ENCODE measurements at regions not wholly inside any gene's neighbourhood (a gene's known extent, or its start where the extent isn't known, plus 50 kb on each side); places are given as distances from the start of the nearest gene placed in this dataset.

DNA sequence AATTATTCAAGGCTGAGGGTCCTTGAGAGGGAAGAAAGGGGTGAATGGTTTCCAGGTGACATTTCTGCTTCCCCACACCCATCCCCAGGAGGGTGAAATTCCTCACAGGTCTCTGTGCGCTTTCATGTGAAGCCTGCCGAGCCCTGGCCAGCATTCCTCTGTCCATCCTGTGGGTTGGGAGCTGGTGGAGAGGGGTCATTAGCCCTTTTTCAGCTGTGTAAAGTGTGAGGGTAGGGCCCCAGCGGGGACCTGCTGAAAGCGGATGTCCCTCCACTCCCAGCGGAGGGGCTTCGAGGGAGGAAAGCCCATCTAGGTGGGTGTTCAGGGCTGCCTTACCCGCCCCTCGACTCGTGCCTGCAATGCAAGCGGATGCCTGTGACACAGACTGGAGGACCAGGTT is 53.3 kb upstream of the DLX4 start:
- H3K27ac ChIP-seq, result no peak overlapping the region
- TF ChIP-seq, protein P1, sequence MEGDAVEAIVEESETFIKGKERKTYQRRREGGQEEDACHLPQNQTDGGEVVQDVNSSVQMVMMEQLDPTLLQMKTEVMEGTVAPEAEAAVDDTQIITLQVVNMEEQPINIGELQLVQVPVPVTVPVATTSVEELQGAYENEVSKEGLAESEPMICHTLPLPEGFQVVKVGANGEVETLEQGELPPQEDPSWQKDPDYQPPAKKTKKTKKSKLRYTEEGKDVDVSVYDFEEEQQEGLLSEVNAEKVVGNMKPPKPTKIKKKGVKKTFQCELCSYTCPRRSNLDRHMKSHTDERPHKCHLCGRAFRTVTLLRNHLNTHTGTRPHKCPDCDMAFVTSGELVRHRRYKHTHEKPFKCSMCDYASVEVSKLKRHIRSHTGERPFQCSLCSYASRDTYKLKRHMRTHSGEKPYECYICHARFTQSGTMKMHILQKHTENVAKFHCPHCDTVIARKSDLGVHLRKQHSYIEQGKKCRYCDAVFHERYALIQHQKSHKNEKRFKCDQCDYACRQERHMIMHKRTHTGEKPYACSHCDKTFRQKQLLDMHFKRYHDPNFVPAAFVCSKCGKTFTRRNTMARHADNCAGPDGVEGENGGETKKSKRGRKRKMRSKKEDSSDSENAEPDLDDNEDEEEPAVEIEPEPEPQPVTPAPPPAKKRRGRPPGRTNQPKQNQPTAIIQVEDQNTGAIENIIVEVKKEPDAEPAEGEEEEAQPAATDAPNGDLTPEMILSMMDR (IDR thresholded peaks at IDR 0.05; ENCODE audit: low read depth, low read length, missing control alignments), result no peak

DNA sequence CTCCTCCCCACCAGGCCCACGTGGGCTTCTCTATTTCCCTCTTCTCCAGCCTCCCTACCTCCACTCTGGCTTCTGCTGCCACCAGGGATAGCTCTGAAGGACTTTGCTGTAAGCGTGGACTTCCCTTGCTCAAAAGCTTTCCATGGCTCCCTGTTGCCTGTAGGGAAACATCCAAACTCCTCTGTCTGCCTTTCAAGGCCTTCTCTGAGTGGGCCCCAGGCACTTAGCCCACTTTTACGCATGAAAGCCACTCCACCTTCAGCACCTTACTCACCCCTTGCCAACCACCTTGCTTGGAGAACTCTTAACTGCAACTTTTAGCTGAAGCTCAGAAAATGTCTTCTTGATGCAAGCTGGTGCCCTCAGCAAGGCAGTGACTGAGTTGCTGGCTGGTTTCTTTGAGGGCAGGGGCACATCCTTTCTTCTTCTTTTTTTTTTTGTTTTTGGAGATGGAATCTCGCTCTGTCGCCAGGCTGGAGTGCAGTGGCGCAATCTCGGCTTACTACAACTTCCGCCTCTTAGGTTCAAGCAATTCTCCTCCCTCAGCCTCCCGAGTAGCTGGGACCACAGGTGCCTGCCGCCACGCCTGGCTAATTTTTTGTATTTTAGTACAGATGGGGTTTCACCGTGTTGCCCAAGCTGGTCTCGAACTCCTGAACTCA is 52.0 kb upstream of the DLX4 start:
- in situ Hi-C loops (cut with HindIII; ENCODE audit: low pct_ligation_motif_present, low sequenced_read_pairs), result no loop called here
- Histone ChIP-seq H3K27me3 (replicated peaks) (peaks cover 25% of the 10 kb centered on the region), H3K27ac (no peak overlapping the region), H3K36me3 (replicated peaks) (no peaks in the 10 kb centered on the region), H3K4me3 (ENCODE audit: low read depth, low read length) (no peak overlapping the region)
- DNase-seq, result no peak
- TF ChIP-seq, protein P1 (IDR thresholded peaks at IDR 0.05; ENCODE audit: low read depth, low read length, missing control alignments), result no peak

More for the DNA sequence above, 53.3 kb upstream of the DLX4 start:
- in situ Hi-C loops (cut with HindIII; ENCODE audit: low pct_ligation_motif_present, low sequenced_read_pairs), result no loop called here
- Histone ChIP-seq H3K36me3 (replicated peaks) (no peaks in the 10 kb centered on the region), H3K27me3 (replicated peaks) (peaks cover 31% of the 10 kb centered on the region), H3K4me3 (ENCODE audit: low read depth, low read length) (no peak overlapping the region)
- no peak for DNase-seq

DNA sequence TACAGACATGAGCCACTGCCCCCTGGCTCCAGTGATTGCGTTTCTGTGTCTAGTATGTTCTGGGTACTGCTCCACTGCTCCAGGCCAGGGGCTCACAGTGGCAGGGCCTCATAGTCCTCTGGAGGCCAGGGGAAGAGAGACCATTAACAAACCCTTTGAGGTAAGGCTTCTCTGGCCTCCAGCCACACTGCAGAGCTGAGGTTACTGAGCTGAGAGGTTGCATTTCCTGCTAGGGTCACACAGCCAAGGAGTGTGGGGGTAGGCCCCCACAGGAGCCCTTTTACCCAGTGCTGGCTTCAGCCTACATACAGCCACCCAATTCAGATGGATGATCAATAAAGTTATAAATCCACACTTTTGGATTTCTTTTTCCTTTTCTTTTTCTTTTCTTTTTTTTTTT is 50.4 kb upstream of the DLX4 start:
- no peak for DNase-seq
- Histone ChIP-seq H3K27me3 (replicated peaks) (peaks cover 25% of the 10 kb centered on the region), H3K27ac (no peak overlapping the region), H3K36me3 (replicated peaks) (no peaks in the 10 kb centered on the region), H3K4me3 (ENCODE audit: low read depth, low read length) (no peak overlapping the region)
- TF ChIP-seq, protein P1 (IDR thresholded peaks at IDR 0.05; ENCODE audit: low read depth, low read length, missing control alignments), result no peak
- in situ Hi-C loops (cut with HindIII; ENCODE audit: low pct_ligation_motif_present, low sequenced_read_pairs), result no loop called here

Data from brain microvascular endothelial cell (primary cell).